H1 (cell line): ENCODE measurements at regions not wholly inside any gene's neighbourhood (a gene's known extent, or its start where the extent isn't known, plus 50 kb on each side); places are given as distances from the start of the nearest gene placed in this dataset.

ENCODE experiments used
- CTCF ChIA-PET: fragments of 300-600 bp; sonication (Branson Sonifier 250); formaldehyde crosslinking; loops from one replicate; lab custom pipeline; 2021; ENCODE audit not compliant: partially characterized antibody; lab: Charles Lee
- POLR2A ChIA-PET: fragments of 300-600 bp; sonication (Branson Sonifier 250); formaldehyde crosslinking; loops from one replicate; lab custom pipeline; 2021; ENCODE audit warnings: inconsistent platforms; ENCODE audit not compliant: partially characterized antibody; lab: Charles Lee
- DNase-seq, 2 experiments: peaks; one replicate each; pipeline versions ENCODE4 v3.0.0 to v3.0.0-alpha.2; 2010 to 2022; ENCODE audit warnings: low spot score in 2 of 2, low read depth in 1 of 2, mixed read lengths in 1 of 2
- FAIRE-seq: peaks from 2 replicates; lab custom pipeline; 2011; peaks lifted over from hg19 to GRCh38; lab: Jason Lieb, UNC
- H2AFZ ChIP-seq: 2 replicates; pipeline ENCODE4 v1.8.1; 2012; ENCODE audit warnings: low read length, inconsistent platforms
- H2AK5ac ChIP-seq: 2 replicates; pipeline ENCODE4 v1.6.1; 2013; ENCODE audit warnings: low read depth, low read length
- H2BK120ac ChIP-seq: replicated peaks from 2 replicates; pipeline ENCODE3; 2013; ENCODE audit warnings: low read depth, low read length, inconsistent platforms
- H2BK12ac ChIP-seq: 2 replicates; pipeline ENCODE4 v1.6.1; 2013; ENCODE audit warnings: low read depth, low read length
- H2BK15ac ChIP-seq: 2 replicates; pipeline ENCODE4 v1.6.1; 2013; ENCODE audit warnings: low read length
- H2BK20ac ChIP-seq: 2 replicates; pipeline ENCODE4 v1.6.1; 2013; ENCODE audit warnings: low read length
- H2BK5ac ChIP-seq: 2 replicates; pipeline ENCODE4 v1.6.1; 2013; ENCODE audit warnings: low read depth, low read length
- H3K14ac ChIP-seq: 2 replicates; pipeline ENCODE4 v1.6.1; 2013; ENCODE audit warnings: inconsistent platforms; ENCODE audit not compliant: insufficient read length
- H3K18ac ChIP-seq: 2 replicates; pipeline ENCODE4 v1.6.1; 2013; ENCODE audit warnings: low read length; ENCODE audit errors: extremely low read depth
- H3K23ac ChIP-seq: 2 replicates; pipeline ENCODE4 v1.6.1; 2013; ENCODE audit warnings: inconsistent platforms; ENCODE audit not compliant: insufficient read length
- H3K23me2 ChIP-seq: 2 replicates; pipeline ENCODE4 v1.6.1; 2013; ENCODE audit warnings: low read depth, low read length
- H3K27ac ChIP-seq: 2 replicates; pipeline ENCODE4 v1.6.1; 2011; ENCODE audit warnings: low read depth, low read length, inconsistent platforms
- H3K27me3 ChIP-seq, 4 experiments: replicated peaks in 1 of 4; 1 replicate in 1 of 4; 2 replicates in 3 of 4; pipeline versions ENCODE4 v1.6.1 to v1.8.1; 2011 to 2013; ENCODE audit warnings: low read length in 3 of 4, mild to moderate bottlenecking in 3 of 4, inconsistent platforms in 2 of 4, mixed read lengths in 2 of 4, moderate library complexity in 1 of 4; ENCODE audit not compliant: control insufficient read depth in 3 of 4, insufficient read depth in 3 of 4; ENCODE audit errors: extremely low read depth in 1 of 4
- H3K36me3 ChIP-seq, 4 experiments: 2 replicates each; pipeline versions ENCODE4 v1.6.1 to v1.8.1; 2011 to 2013; ENCODE audit warnings: mild to moderate bottlenecking in 4 of 4, low read length in 3 of 4, moderate library complexity in 2 of 4, control low read depth in 1 of 4, inconsistent platforms in 1 of 4; ENCODE audit not compliant: insufficient read depth in 4 of 4, control insufficient read depth in 2 of 4
- H3K4ac ChIP-seq: replicated peaks from 2 replicates; pipeline ENCODE3; 2013; ENCODE audit warnings: low read length, low read depth, mixed read lengths, inconsistent platforms; ENCODE audit not compliant: insufficient read length
- H3K4me1 ChIP-seq, 4 experiments: replicated peaks in 1 of 4; 1 replicate in 1 of 4; 2 replicates in 3 of 4; pipeline versions ENCODE4 v1.6.1 to v1.8.1; 2011 to 2013; ENCODE audit warnings: low read length in 3 of 4, inconsistent platforms in 2 of 4, mixed read lengths in 1 of 4; ENCODE audit not compliant: insufficient read depth in 4 of 4, control insufficient read depth in 3 of 4
- H3K4me2 ChIP-seq, 2 experiments: 2 replicates each; pipeline versions ENCODE4 v1.6.1 to v1.8.1; 2011 to 2013; ENCODE audit warnings: low read depth in 2 of 2, low read length in 2 of 2, control low read depth in 1 of 2, inconsistent platforms in 1 of 2, mild to moderate bottlenecking in 1 of 2; ENCODE audit not compliant: insufficient read depth in 1 of 2
- H3K4me3 ChIP-seq, 4 experiments: fragments of 200-600, 300-600 bp in 1 of 4; sonication (generic), shearing (Covaris generic), sonication (Bioruptor Twin) in 1 of 4; 2 replicates each; pipeline versions ENCODE4 v1.5.1 to v1.8.1; 2011 to 2016; ENCODE audit warnings: low read length in 4 of 4, low read depth in 3 of 4, control low read depth in 2 of 4, inconsistent platforms in 2 of 4, mild to moderate bottlenecking in 2 of 4, mixed read lengths in 1 of 4, moderate library complexity in 1 of 4; ENCODE audit not compliant: insufficient read depth in 2 of 4; ENCODE audit errors: extremely low read depth in 1 of 4
- H3K56ac ChIP-seq: replicated peaks from 2 replicates; pipeline ENCODE3; 2013; ENCODE audit warnings: low read depth, mild to moderate bottlenecking, mixed read lengths, low read length, inconsistent platforms; ENCODE audit not compliant: insufficient read length
- H3K79me1 ChIP-seq: 2 replicates; pipeline ENCODE4 v1.6.1; 2013; ENCODE audit warnings: low read depth, low read length, control low read depth
- H3K79me2 ChIP-seq, 2 experiments: 2 replicates each; pipeline versions ENCODE4 v1.6.1 to v1.8.1; 2012 to 2013; ENCODE audit warnings: low read length in 2 of 2, mild to moderate bottlenecking in 2 of 2, inconsistent platforms in 1 of 2; ENCODE audit not compliant: insufficient read depth in 2 of 2, control insufficient read depth in 1 of 2
- H3K9ac ChIP-seq, 4 experiments: replicated peaks in 1 of 4; 1 replicate in 1 of 4; 2 replicates in 3 of 4; pipeline versions ENCODE4 v1.6.1 to v1.8.1; 2011 to 2013; ENCODE audit warnings: low read depth in 3 of 4, low read length in 3 of 4, control low read depth in 2 of 4, mild to moderate bottlenecking in 2 of 4, moderate library complexity in 2 of 4, inconsistent platforms in 1 of 4; ENCODE audit errors: extremely low read depth in 1 of 4
- H3K9me3 ChIP-seq, 2 experiments: 2 replicates each; pipeline versions ENCODE4 v1.6.1 to v1.8.1; 2012 to 2013; ENCODE audit warnings: mild to moderate bottlenecking in 2 of 2, moderate library complexity in 2 of 2, control low read depth in 1 of 2, inconsistent platforms in 1 of 2, low read depth in 1 of 2, low read length in 1 of 2, mixed read lengths in 1 of 2; ENCODE audit not compliant: insufficient read depth in 2 of 2
- H4K20me1 ChIP-seq, 2 experiments: replicated peaks in 1 of 2; 2 replicates each; pipeline versions ENCODE3 to v1.8.1; 2011 to 2013; ENCODE audit warnings: inconsistent platforms in 2 of 2, low read length in 2 of 2, mild to moderate bottlenecking in 1 of 2; ENCODE audit not compliant: insufficient read depth in 2 of 2, control insufficient read depth in 1 of 2
- H4K5ac ChIP-seq: 2 replicates; pipeline ENCODE4 v1.6.1; 2013; ENCODE audit warnings: low read length, low read depth, mixed read lengths, inconsistent platforms; ENCODE audit not compliant: insufficient read length
- H4K8ac ChIP-seq: 2 replicates; pipeline ENCODE4 v1.8.0; 2013; ENCODE audit warnings: mild to moderate bottlenecking, moderate library complexity, low read length, inconsistent platforms; ENCODE audit not compliant: insufficient read depth; ENCODE audit errors: extremely low read depth
- H4K91ac ChIP-seq: replicated peaks from 2 replicates; pipeline ENCODE3; 2013; ENCODE audit warnings: low read length, mixed read lengths, inconsistent platforms; ENCODE audit not compliant: insufficient read length
- ASH2L ChIP-seq: fragments of 200-600, 300-600 bp; sonication (generic); IDR thresholded peaks from one replicate; pipeline ENCODE4 v1.7.1; 2017; ENCODE audit warnings: low read length
- CBX5 ChIP-seq: fragments of 300-800, 300-1000 bp; sonication (generic); IDR thresholded peaks from 2 replicates; pipeline ENCODE4 v1.7.1; 2016; ENCODE audit warnings: antibody characterized with exemption, low read length, low read depth
- CEBPB ChIP-seq: IDR thresholded peaks from 2 replicates; pipeline ENCODE4 v1.6.1; 2012; ENCODE audit warnings: low read depth, low read length
- CREB1 ChIP-seq: IDR thresholded peaks from 2 replicates; pipeline ENCODE4 v1.6.1; 2012; ENCODE audit warnings: inconsistent platforms
- HDAC6 ChIP-seq: IDR thresholded peaks from one replicate; pipeline ENCODE4 v1.7.1; 2012; ENCODE audit warnings: low read depth, mild to moderate bottlenecking, inconsistent platforms, low read length, moderate library complexity
- KDM4A ChIP-seq: IDR thresholded peaks from one replicate; pipeline ENCODE4 v1.7.1; 2012; ENCODE audit warnings: low read depth, mild to moderate bottlenecking, moderate library complexity, low read length, inconsistent platforms; ENCODE audit not compliant: severe bottlenecking
- MAX ChIP-seq: IDR thresholded peaks from 2 replicates; pipeline ENCODE4 v1.6.1; 2012; ENCODE audit warnings: inconsistent platforms
- NANOG ChIP-seq: IDR thresholded peaks from 2 replicates; pipeline ENCODE4 v1.6.1; 2011; ENCODE audit warnings: low read length, low read depth, mild to moderate bottlenecking, inconsistent platforms; ENCODE audit not compliant: insufficient read depth, poor library complexity, severe bottlenecking
- PHF8 ChIP-seq: fragments of 200-600 bp; sonication (generic); conservative IDR thresholded peaks from 2 replicates; pipeline ENCODE4 v1.7.1; 2012; ENCODE audit warnings: low read depth, mild to moderate bottlenecking, inconsistent platforms, low read length, moderate library complexity
- RBBP5 ChIP-seq: IDR thresholded peaks from 2 replicates; pipeline ENCODE4 v1.7.1; 2012; ENCODE audit warnings: low read depth, mild to moderate bottlenecking, inconsistent platforms, low read length, moderate library complexity, borderline replicate concordance
- SIRT6 ChIP-seq: IDR thresholded peaks from one replicate; pipeline ENCODE4 v1.7.1; 2012; ENCODE audit warnings: low read length, inconsistent platforms
- SUZ12 ChIP-seq: fragments of 200-600 bp; sonication (generic); IDR thresholded peaks from 2 replicates; pipeline ENCODE4 v1.6.1; 2012; ENCODE audit warnings: mild to moderate bottlenecking, inconsistent platforms, low read length, moderate library complexity, mixed read lengths
- ZNF274 ChIP-seq: IDR thresholded peaks from 2 replicates; pipeline ENCODE4 v1.7.0; 2012; ENCODE audit warnings: low read length, borderline replicate concordance; ENCODE audit errors: extremely low read depth
- WGBS, 2 experiments: shearing (Covaris generic) in 1 of 2; methylation state at CpG; one replicate each; pipeline versions ENCODE4 v1.1.6 to v1.1.7; 2013 to 2015; ENCODE audit warnings: low lambda C conversion rate in 2 of 2, mixed read lengths in 2 of 2, inconsistent platforms in 1 of 2, low coverage in 1 of 2, missing lambda C conversion rate in 1 of 2; ENCODE audit not compliant: insufficient replicate concordance in 2 of 2, insufficient coverage in 1 of 2, insufficient read length in 1 of 2; ENCODE audit errors: extremely low coverage in 1 of 2, missing lambda C conversion rate in 1 of 2; 5-methylcytosine and 5-hydroxymethylcytosine counted together

- H3K18ac ChIP-seq, result no peak overlapping the region
- H3K4ac ChIP-seq, result no peak overlapping the region
- ChIA-PET CTCF (interaction anchor here (0.7 to 2.0 kb wide), 5 partner anchors 8 to 718 kb away, joined by 3 to 8 read pairs (median 3); no protein-coding TSS in a partner anchor), POLR2A (no interaction called here)
- FAIRE-seq, result no peak
- H2AFZ ChIP-seq, result no peak overlapping the region
- H4K5ac ChIP-seq, result no peak overlapping the region
- WGBS, 2 experiments, result 89% methylated on average over 1 of the region's 1 CpG; no CpG with 5 or more reads in 1 of the 2 experiments
- H4K20me1 ChIP-seq, result no peaks in the 10 kb centered on the region
- no peak overlapping the region for H4K8ac ChIP-seq
- H3K9ac ChIP-seq, result no peak overlapping the region
- H2BK5ac ChIP-seq, result no peak overlapping the region
- H3K9me3 ChIP-seq, result no peaks in the 10 kb centered on the region
- no peak overlapping the region for H3K4me3 ChIP-seq
- no peaks in the 10 kb centered on the region for H3K27me3 ChIP-seq
- no peak overlapping the region for H3K27ac ChIP-seq
- no peaks in the 10 kb centered on the region for H3K4me1 ChIP-seq
- H3K23me2 ChIP-seq, result no peaks in the 10 kb centered on the region
- no peaks in the 10 kb centered on the region for H3K79me2 ChIP-seq
- no peak overlapping the region for H2BK15ac ChIP-seq
- no peak overlapping the region for H2BK120ac ChIP-seq
- H3K4me2 ChIP-seq, result no peak overlapping the region
- H2BK20ac ChIP-seq, result no peak overlapping the region
- TF ChIP-seq MAX (no peak), CEBPB (no peak), KDM4A (no peak), NANOG (no peak), SIRT6 (no peak), PHF8 (no peak), CBX5 (no peak), RBBP5 (no peak), CREB1 (no peak), ASH2L (no peak), HDAC6 (no peak), SUZ12 (no peak), ZNF274 (no peak)
- H3K23ac ChIP-seq, result no peak overlapping the region
- H2AK5ac ChIP-seq, result no peak overlapping the region
- no peak overlapping the region for H3K56ac ChIP-seq
- no peak overlapping the region for H3K14ac ChIP-seq
- H3K79me1 ChIP-seq, result no peaks in the 10 kb centered on the region; the same call in 1 of the 2 replicates
- DNase-seq, result no peak
- H3K36me3 ChIP-seq, result no peaks in the 10 kb centered on the region
- no peak overlapping the region for H4K91ac ChIP-seq
- no peak overlapping the region for H2BK12ac ChIP-seq
These were observed 150.2 kb upstream of the PLN start for GRCh38 chr6:118397671-118398465.
